ENCODE measurements at regions not wholly inside any gene's neighbourhood (a gene's known extent, or its start where the extent isn't known, plus 50 kb on each side); places are given as distances from the start of the nearest gene placed in this dataset.

DNA sequence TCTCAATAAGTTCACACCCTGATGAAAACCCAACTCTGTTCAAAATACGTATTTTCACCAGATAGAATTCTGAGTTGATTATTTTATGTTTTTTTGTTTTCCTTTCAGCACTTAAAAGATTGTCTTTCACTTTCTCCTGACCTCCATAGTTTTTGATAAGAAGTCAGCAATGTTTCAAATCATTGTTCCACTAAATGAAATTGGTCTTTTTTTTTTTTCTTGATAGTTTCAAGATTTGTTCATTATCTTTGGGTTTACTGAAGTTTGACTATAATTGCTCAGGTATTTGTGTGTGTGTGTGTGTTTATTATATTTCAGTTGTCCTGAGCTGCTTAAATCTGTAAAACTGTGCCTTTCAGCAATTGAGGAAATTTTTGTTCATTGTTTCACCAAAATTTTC is 498.7 kb downstream of the TLE1 start:
- Histone ChIP-seq H3K36me3 (no peaks in the 10 kb centered on the region), H3K4me1 (no peaks in the 10 kb centered on the region), H3K27ac (no peak overlapping the region), H3K27me3 (no peaks in the 10 kb centered on the region), H3K4me3 (no peak overlapping the region), H3K9me3 (peaks cover 0 to 4% (median 0%) of the 10 kb centered on the region in 4 donors)
- TF ChIP-seq EP300 (IDR thresholded peaks at IDR 0.05) (no peak), POLR2A (IDR thresholded peaks at IDR 0.05) (no peak)
- DNase-seq (no peak), ATAC-seq (ENCODE audit: low FRiP score in 2 of 2) (no peak)
- 88 to 90% methylated on average over 1 of the region's 1 CpG for WGBS, 2 donors

DNA sequence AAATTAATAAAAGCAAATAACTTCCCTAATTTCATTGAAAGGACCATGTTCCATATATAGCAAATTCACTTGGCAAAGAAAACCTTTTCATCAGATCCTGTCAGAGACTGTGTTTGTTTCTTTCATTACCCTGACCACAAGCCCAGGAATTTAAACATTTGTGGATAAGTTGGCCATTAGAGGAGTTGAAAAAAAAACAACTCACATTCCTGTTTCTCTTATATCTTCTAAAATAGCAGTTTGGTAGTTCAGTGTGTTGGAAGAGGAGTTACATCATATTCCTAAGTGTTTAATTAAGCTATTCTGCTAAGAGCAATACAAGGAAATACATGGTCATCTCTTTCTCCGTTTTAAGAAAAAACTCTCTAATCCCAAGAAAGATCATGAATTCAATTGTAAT is 505.6 kb downstream of the TLE1 start:
- ATAC-seq (ENCODE audit: low FRiP score in 2 of 2) = no peak

DNA sequence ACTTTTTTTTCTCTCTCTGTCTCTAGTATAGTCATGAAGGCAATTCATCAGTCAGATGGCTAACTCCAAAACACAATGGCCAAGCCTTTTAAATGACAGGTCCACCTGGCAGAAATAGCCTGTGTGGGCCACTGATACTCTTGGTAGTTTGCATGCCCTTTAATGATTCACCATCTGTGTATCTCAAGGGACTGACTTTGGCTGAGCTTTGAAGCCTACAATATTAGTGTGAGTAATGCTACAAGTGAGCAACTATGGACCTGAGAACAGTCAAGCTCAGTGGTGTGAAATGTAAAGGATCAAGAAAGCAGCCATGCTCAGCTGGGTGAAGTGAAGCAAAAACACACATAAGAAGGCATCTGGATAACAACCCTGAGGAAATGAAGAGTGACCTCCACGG is 506.9 kb downstream of the TLE1 start:
- no peak for DNase-seq
- Histone ChIP-seq H3K36me3 (no peaks in the 10 kb centered on the region), H3K4me3 (no peak overlapping the region), H3K9me3 (no peaks in the 10 kb centered on the region), H3K27ac (no peak overlapping the region), H3K4me1 (no peaks in the 10 kb centered on the region), H3K27me3 (no peaks in the 10 kb centered on the region)
- TF ChIP-seq, protein P1, sequence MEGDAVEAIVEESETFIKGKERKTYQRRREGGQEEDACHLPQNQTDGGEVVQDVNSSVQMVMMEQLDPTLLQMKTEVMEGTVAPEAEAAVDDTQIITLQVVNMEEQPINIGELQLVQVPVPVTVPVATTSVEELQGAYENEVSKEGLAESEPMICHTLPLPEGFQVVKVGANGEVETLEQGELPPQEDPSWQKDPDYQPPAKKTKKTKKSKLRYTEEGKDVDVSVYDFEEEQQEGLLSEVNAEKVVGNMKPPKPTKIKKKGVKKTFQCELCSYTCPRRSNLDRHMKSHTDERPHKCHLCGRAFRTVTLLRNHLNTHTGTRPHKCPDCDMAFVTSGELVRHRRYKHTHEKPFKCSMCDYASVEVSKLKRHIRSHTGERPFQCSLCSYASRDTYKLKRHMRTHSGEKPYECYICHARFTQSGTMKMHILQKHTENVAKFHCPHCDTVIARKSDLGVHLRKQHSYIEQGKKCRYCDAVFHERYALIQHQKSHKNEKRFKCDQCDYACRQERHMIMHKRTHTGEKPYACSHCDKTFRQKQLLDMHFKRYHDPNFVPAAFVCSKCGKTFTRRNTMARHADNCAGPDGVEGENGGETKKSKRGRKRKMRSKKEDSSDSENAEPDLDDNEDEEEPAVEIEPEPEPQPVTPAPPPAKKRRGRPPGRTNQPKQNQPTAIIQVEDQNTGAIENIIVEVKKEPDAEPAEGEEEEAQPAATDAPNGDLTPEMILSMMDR (IDR thresholded peaks at IDR 0.05) = no peak
- TF ChIP-seq POLR2A (IDR thresholded peaks at IDR 0.05) (no peak), EP300 (IDR thresholded peaks at IDR 0.05) (no peak), POLR2AphosphoS5 (IDR thresholded peaks at IDR 0.05) (no peak)
- WGBS, 2 donors = 40 to 53% methylated on average over 1 of the region's 1 CpG
- ATAC-seq (ENCODE audit: low FRiP score in 2 of 2) = no peak

More for the DNA sequence above, 505.6 kb downstream of the TLE1 start:
- no peak overlapping the region for H3K4me3 ChIP-seq
- no peaks in the 10 kb centered on the region for H3K4me1 ChIP-seq
- no peak for DNase-seq
- H3K9me3 ChIP-seq = no peaks in the 10 kb centered on the region
- TF ChIP-seq EP300 (IDR thresholded peaks at IDR 0.05) (no peak), POLR2AphosphoS5 (IDR thresholded peaks at IDR 0.05) (no peak), POLR2A (IDR thresholded peaks at IDR 0.05) (no peak)
- TF ChIP-seq, protein P1 (IDR thresholded peaks at IDR 0.05) = no peak
- H3K27ac ChIP-seq = no peak overlapping the region
- WGBS, 2 donors = 34 to 36% methylated on average over 1 of the region's 1 CpG
- no peaks in the 10 kb centered on the region for H3K27me3 ChIP-seq
- H3K36me3 ChIP-seq = no peaks in the 10 kb centered on the region

DNA sequence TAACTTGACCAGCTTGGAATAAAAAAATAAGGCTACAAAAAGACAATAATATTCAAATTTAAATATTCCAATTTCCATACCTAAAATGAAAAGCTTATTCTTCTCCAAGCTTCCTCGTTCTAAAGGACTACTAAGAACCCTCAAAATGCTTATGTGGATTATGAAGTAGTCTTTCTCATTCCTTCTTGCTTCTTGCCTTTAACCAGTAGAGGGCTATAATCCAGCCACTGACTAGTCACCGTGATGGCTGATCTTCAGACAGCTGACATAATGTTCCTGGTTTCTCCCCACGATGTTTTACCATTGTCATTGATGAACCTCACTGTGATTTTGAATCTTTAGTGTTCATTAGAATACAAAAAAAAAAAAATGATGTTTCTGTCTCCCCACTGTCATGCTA is 515.3 kb downstream of the TLE1 start:
- TF ChIP-seq, protein P1 (IDR thresholded peaks at IDR 0.05) = no peak
- TF ChIP-seq POLR2A (IDR thresholded peaks at IDR 0.05) (no peak), EP300 (IDR thresholded peaks at IDR 0.05) (no peak), POLR2AphosphoS5 (IDR thresholded peaks at IDR 0.05) (no peak)
- Histone ChIP-seq H3K4me1 (no peaks in the 10 kb centered on the region), H3K27ac (no peak overlapping the region), H3K9me3 (no peaks in the 10 kb centered on the region), H3K27me3 (no peaks in the 10 kb centered on the region), H3K36me3 (no peaks in the 10 kb centered on the region), H3K4me3 (no peak overlapping the region)
- no peak for ATAC-seq (ENCODE audit: low FRiP score in 2 of 2)
- no peak for DNase-seq
- WGBS, 2 donors = 74 to 78% methylated on average over 3 of the region's 3 CpGs

DNA sequence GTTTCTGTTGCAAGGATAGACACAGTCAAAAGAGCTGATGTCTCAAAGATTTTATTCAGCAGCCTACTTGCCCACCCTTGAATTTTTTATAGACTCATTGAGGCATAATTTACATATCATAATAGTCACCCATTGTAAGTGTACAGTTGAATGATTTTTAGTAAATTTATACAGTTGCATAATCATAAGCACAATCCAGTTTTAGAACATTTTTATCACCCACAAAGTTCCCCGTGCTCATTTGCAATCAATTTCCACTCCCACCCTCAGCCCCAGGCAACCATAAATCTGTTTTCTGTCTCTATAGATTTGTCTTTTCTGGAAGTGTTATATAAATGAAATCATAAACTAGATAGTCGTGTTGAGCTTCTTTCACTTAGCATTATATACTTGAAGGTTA is 517.7 kb downstream of the TLE1 start:
- no peak overlapping the region for H3K4me3 ChIP-seq
- 72 to 85% methylated on average over 2 of the region's 2 CpGs for WGBS, 2 donors
- no peaks in the 10 kb centered on the region for H3K9me3 ChIP-seq
- DNase-seq = no peak
- ATAC-seq (ENCODE audit: low FRiP score in 2 of 2) = no peak
- TF ChIP-seq, protein P1 (IDR thresholded peaks at IDR 0.05) = no peak
- no peak for TF ChIP-seq POLR2A (IDR thresholded peaks at IDR 0.05)
- no peak for TF ChIP-seq POLR2AphosphoS5 (IDR thresholded peaks at IDR 0.05)
- no peak for TF ChIP-seq EP300 (IDR thresholded peaks at IDR 0.05)
- H3K27ac ChIP-seq = no peak overlapping the region
- H3K27me3 ChIP-seq = no peaks in the 10 kb centered on the region
- H3K4me1 ChIP-seq = no peaks in the 10 kb centered on the region
- no peaks in the 10 kb centered on the region for H3K36me3 ChIP-seq

Measured in upper lobe of left lung (tissue), 6 donors.